Choroid plexus epithelial cell (primary cell): ENCODE measurements at regions not wholly inside any gene's neighbourhood (a gene's known extent, or its start where the extent isn't known, plus 50 kb on each side); places are given as distances from the start of the nearest gene placed in this dataset.

Experiments used
- DNase-seq: peaks from one replicate; pipeline ENCODE4 v3.0.0-alpha.2; 2010; ENCODE audit warnings: low read depth
- H3K4me3 ChIP-seq: 2 replicates; pipeline ENCODE4 v1.5.1; 2011; ENCODE audit warnings: low read depth, mild to moderate bottlenecking, control low read depth, low read length, moderate library complexity
- TF ChIP-seq, protein P1 (sequence below): conservative IDR thresholded peaks from 2 replicates; pipeline ENCODE4 v1.5.1; 2011; ENCODE audit warnings: low read depth, mild to moderate bottlenecking, control low read depth, inconsistent platforms, low read length, moderate library complexity

- TF ChIP-seq, protein P1, sequence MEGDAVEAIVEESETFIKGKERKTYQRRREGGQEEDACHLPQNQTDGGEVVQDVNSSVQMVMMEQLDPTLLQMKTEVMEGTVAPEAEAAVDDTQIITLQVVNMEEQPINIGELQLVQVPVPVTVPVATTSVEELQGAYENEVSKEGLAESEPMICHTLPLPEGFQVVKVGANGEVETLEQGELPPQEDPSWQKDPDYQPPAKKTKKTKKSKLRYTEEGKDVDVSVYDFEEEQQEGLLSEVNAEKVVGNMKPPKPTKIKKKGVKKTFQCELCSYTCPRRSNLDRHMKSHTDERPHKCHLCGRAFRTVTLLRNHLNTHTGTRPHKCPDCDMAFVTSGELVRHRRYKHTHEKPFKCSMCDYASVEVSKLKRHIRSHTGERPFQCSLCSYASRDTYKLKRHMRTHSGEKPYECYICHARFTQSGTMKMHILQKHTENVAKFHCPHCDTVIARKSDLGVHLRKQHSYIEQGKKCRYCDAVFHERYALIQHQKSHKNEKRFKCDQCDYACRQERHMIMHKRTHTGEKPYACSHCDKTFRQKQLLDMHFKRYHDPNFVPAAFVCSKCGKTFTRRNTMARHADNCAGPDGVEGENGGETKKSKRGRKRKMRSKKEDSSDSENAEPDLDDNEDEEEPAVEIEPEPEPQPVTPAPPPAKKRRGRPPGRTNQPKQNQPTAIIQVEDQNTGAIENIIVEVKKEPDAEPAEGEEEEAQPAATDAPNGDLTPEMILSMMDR, result no peak
- no peak for DNase-seq
- H3K4me3 ChIP-seq, result no peak overlapping the region
Observed at GRCh38 chr2:162925595-162925994, 87.0 kb upstream of the KCNH7 start.

- peak; percentile 5 for DNase-seq
- TF ChIP-seq, protein P1, result no peak
- no peak overlapping the region for H3K4me3 ChIP-seq
Observed at GRCh38 chr2:162919111-162919510, 80.5 kb upstream of the KCNH7 start.

DNA sequence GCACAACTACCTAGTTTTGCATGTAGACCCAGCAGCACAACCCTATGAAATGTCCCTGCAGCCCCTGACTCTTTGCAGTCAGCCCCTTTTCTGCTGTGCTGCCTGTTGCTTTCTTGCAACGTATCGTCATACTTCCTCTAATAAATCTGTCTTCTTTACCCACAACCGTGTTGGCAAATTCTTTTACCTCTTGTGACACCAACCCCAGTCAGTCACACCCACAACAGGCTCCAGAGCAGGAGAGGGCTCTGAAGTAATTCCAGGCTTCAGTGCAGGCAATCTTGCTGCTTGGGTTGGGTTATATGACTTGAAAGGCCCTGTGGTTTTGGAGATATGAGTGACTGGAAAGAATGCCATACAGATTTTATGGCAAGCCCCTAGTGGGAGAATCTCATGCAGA, 79.1 kb upstream of the KCNH7 start:
- H3K4me3 ChIP-seq, result no peak overlapping the region
- no peak for DNase-seq
- TF ChIP-seq, protein P1, result no peak

DNA sequence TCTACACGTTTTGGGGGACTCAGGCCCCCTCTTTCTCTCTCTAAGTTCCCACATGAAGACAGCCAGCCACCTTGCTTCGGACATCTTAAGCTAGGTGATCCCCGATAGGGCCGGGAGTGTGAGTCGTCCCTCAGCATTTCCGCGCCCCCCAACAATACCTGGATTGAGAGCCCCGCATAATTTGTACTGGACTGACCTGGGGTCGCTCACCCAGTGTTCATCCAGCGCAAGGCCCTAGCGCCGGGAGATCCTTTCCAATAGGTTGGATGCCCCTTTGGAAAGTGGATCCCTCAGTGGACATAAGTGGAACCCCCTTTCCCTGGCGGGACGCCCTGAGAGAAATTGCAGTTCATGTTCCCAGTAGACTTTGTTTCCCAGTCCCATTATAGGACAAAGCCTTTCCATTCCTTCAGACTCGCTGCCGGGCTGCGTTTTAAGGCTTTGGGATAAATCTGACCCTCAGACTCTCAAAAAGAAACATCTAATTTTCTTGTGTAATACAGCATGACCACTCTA, 77.8 kb upstream of the KCNH7 start:
- H3K4me3 ChIP-seq, result no peak overlapping the region
- DNase-seq, result no peak
- TF ChIP-seq, protein P1, result no peak

- no peak for DNase-seq
- TF ChIP-seq, protein P1, result no peak
- H3K4me3 ChIP-seq, result no peak overlapping the region
Observed at GRCh38 chr2:162915858-162916257, 77.3 kb upstream of the KCNH7 start.

- H3K4me3 ChIP-seq, result no peak overlapping the region
- DNase-seq, result no peak
- TF ChIP-seq, protein P1, result no peak
Observed at GRCh38 chr2:162914161-162914560, 75.6 kb upstream of the KCNH7 start.

GRCh38 chr2:162912787-162913186, 74.2 kb upstream of the KCNH7 start:
- TF ChIP-seq, protein P1, result no peak
- no peak overlapping the region for H3K4me3 ChIP-seq
- DNase-seq, result no peak
